H1 (cell line): ENCODE measurements at regions not wholly inside any gene's neighbourhood (a gene's known extent, or its start where the extent isn't known, plus 50 kb on each side); places are given as distances from the start of the nearest gene placed in this dataset.

Experiments used
- CTCF ChIA-PET: fragments of 300-600 bp; sonication (Branson Sonifier 250); formaldehyde crosslinking; loops from one replicate; lab custom pipeline; 2021; ENCODE audit not compliant: partially characterized antibody; lab: Charles Lee
- POLR2A ChIA-PET: fragments of 300-600 bp; sonication (Branson Sonifier 250); formaldehyde crosslinking; loops from one replicate; lab custom pipeline; 2021; ENCODE audit warnings: inconsistent platforms; ENCODE audit not compliant: partially characterized antibody; lab: Charles Lee
- DNase-seq, 2 experiments: peaks; one replicate each; pipeline versions ENCODE4 v3.0.0 to v3.0.0-alpha.2; 2010 to 2022; ENCODE audit warnings: low spot score in 2 of 2, low read depth in 1 of 2, mixed read lengths in 1 of 2
- FAIRE-seq: peaks from 2 replicates; lab custom pipeline; 2011; peaks lifted over from hg19 to GRCh38; lab: Jason Lieb, UNC
- H2AFZ ChIP-seq: 2 replicates; pipeline ENCODE4 v1.8.1; 2012; ENCODE audit warnings: low read length, inconsistent platforms
- H2AK5ac ChIP-seq: 2 replicates; pipeline ENCODE4 v1.6.1; 2013; ENCODE audit warnings: low read depth, low read length
- H2BK120ac ChIP-seq: replicated peaks from 2 replicates; pipeline ENCODE3; 2013; ENCODE audit warnings: low read depth, low read length, inconsistent platforms
- H2BK12ac ChIP-seq: 2 replicates; pipeline ENCODE4 v1.6.1; 2013; ENCODE audit warnings: low read depth, low read length
- H2BK15ac ChIP-seq: 2 replicates; pipeline ENCODE4 v1.6.1; 2013; ENCODE audit warnings: low read length
- H2BK20ac ChIP-seq: 2 replicates; pipeline ENCODE4 v1.6.1; 2013; ENCODE audit warnings: low read length
- H2BK5ac ChIP-seq: 2 replicates; pipeline ENCODE4 v1.6.1; 2013; ENCODE audit warnings: low read depth, low read length
- H3K14ac ChIP-seq: 2 replicates; pipeline ENCODE4 v1.6.1; 2013; ENCODE audit warnings: inconsistent platforms; ENCODE audit not compliant: insufficient read length
- H3K18ac ChIP-seq: 2 replicates; pipeline ENCODE4 v1.6.1; 2013; ENCODE audit warnings: low read length; ENCODE audit errors: extremely low read depth
- H3K23ac ChIP-seq: 2 replicates; pipeline ENCODE4 v1.6.1; 2013; ENCODE audit warnings: inconsistent platforms; ENCODE audit not compliant: insufficient read length
- H3K23me2 ChIP-seq: 2 replicates; pipeline ENCODE4 v1.6.1; 2013; ENCODE audit warnings: low read depth, low read length
- H3K27ac ChIP-seq: 2 replicates; pipeline ENCODE4 v1.6.1; 2011; ENCODE audit warnings: low read depth, low read length, inconsistent platforms
- H3K27me3 ChIP-seq, 4 experiments: replicated peaks in 1 of 4; 1 replicate in 1 of 4; 2 replicates in 3 of 4; pipeline versions ENCODE4 v1.6.1 to v1.8.1; 2011 to 2013; ENCODE audit warnings: low read length in 3 of 4, mild to moderate bottlenecking in 3 of 4, inconsistent platforms in 2 of 4, mixed read lengths in 2 of 4, moderate library complexity in 1 of 4; ENCODE audit not compliant: control insufficient read depth in 3 of 4, insufficient read depth in 3 of 4; ENCODE audit errors: extremely low read depth in 1 of 4
- H3K36me3 ChIP-seq, 4 experiments: 2 replicates each; pipeline versions ENCODE4 v1.6.1 to v1.8.1; 2011 to 2013; ENCODE audit warnings: mild to moderate bottlenecking in 4 of 4, low read length in 3 of 4, moderate library complexity in 2 of 4, control low read depth in 1 of 4, inconsistent platforms in 1 of 4; ENCODE audit not compliant: insufficient read depth in 4 of 4, control insufficient read depth in 2 of 4
- H3K4ac ChIP-seq: replicated peaks from 2 replicates; pipeline ENCODE3; 2013; ENCODE audit warnings: low read length, low read depth, mixed read lengths, inconsistent platforms; ENCODE audit not compliant: insufficient read length
- H3K4me1 ChIP-seq, 4 experiments: replicated peaks in 1 of 4; 1 replicate in 1 of 4; 2 replicates in 3 of 4; pipeline versions ENCODE4 v1.6.1 to v1.8.1; 2011 to 2013; ENCODE audit warnings: low read length in 3 of 4, inconsistent platforms in 2 of 4, mixed read lengths in 1 of 4; ENCODE audit not compliant: insufficient read depth in 4 of 4, control insufficient read depth in 3 of 4
- H3K4me2 ChIP-seq, 2 experiments: 2 replicates each; pipeline versions ENCODE4 v1.6.1 to v1.8.1; 2011 to 2013; ENCODE audit warnings: low read depth in 2 of 2, low read length in 2 of 2, control low read depth in 1 of 2, inconsistent platforms in 1 of 2, mild to moderate bottlenecking in 1 of 2; ENCODE audit not compliant: insufficient read depth in 1 of 2
- H3K4me3 ChIP-seq, 4 experiments: fragments of 200-600, 300-600 bp in 1 of 4; sonication (generic), shearing (Covaris generic), sonication (Bioruptor Twin) in 1 of 4; 2 replicates each; pipeline versions ENCODE4 v1.5.1 to v1.8.1; 2011 to 2016; ENCODE audit warnings: low read length in 4 of 4, low read depth in 3 of 4, control low read depth in 2 of 4, inconsistent platforms in 2 of 4, mild to moderate bottlenecking in 2 of 4, mixed read lengths in 1 of 4, moderate library complexity in 1 of 4; ENCODE audit not compliant: insufficient read depth in 2 of 4; ENCODE audit errors: extremely low read depth in 1 of 4
- H3K56ac ChIP-seq: replicated peaks from 2 replicates; pipeline ENCODE3; 2013; ENCODE audit warnings: low read depth, mild to moderate bottlenecking, mixed read lengths, low read length, inconsistent platforms; ENCODE audit not compliant: insufficient read length
- H3K79me1 ChIP-seq: 2 replicates; pipeline ENCODE4 v1.6.1; 2013; ENCODE audit warnings: low read depth, low read length, control low read depth
- H3K79me2 ChIP-seq, 2 experiments: 2 replicates each; pipeline versions ENCODE4 v1.6.1 to v1.8.1; 2012 to 2013; ENCODE audit warnings: low read length in 2 of 2, mild to moderate bottlenecking in 2 of 2, inconsistent platforms in 1 of 2; ENCODE audit not compliant: insufficient read depth in 2 of 2, control insufficient read depth in 1 of 2
- H3K9ac ChIP-seq, 4 experiments: replicated peaks in 1 of 4; 1 replicate in 1 of 4; 2 replicates in 3 of 4; pipeline versions ENCODE4 v1.6.1 to v1.8.1; 2011 to 2013; ENCODE audit warnings: low read depth in 3 of 4, low read length in 3 of 4, control low read depth in 2 of 4, mild to moderate bottlenecking in 2 of 4, moderate library complexity in 2 of 4, inconsistent platforms in 1 of 4; ENCODE audit errors: extremely low read depth in 1 of 4
- H3K9me3 ChIP-seq, 2 experiments: 2 replicates each; pipeline versions ENCODE4 v1.6.1 to v1.8.1; 2012 to 2013; ENCODE audit warnings: mild to moderate bottlenecking in 2 of 2, moderate library complexity in 2 of 2, control low read depth in 1 of 2, inconsistent platforms in 1 of 2, low read depth in 1 of 2, low read length in 1 of 2, mixed read lengths in 1 of 2; ENCODE audit not compliant: insufficient read depth in 2 of 2
- H4K20me1 ChIP-seq, 2 experiments: replicated peaks in 1 of 2; 2 replicates each; pipeline versions ENCODE3 to v1.8.1; 2011 to 2013; ENCODE audit warnings: inconsistent platforms in 2 of 2, low read length in 2 of 2, mild to moderate bottlenecking in 1 of 2; ENCODE audit not compliant: insufficient read depth in 2 of 2, control insufficient read depth in 1 of 2
- H4K5ac ChIP-seq: 2 replicates; pipeline ENCODE4 v1.6.1; 2013; ENCODE audit warnings: low read length, low read depth, mixed read lengths, inconsistent platforms; ENCODE audit not compliant: insufficient read length
- H4K8ac ChIP-seq: 2 replicates; pipeline ENCODE4 v1.8.0; 2013; ENCODE audit warnings: mild to moderate bottlenecking, moderate library complexity, low read length, inconsistent platforms; ENCODE audit not compliant: insufficient read depth; ENCODE audit errors: extremely low read depth
- H4K91ac ChIP-seq: replicated peaks from 2 replicates; pipeline ENCODE3; 2013; ENCODE audit warnings: low read length, mixed read lengths, inconsistent platforms; ENCODE audit not compliant: insufficient read length
- ASH2L ChIP-seq: fragments of 200-600, 300-600 bp; sonication (generic); IDR thresholded peaks from one replicate; pipeline ENCODE4 v1.7.1; 2017; ENCODE audit warnings: low read length
- CBX5 ChIP-seq: fragments of 300-800, 300-1000 bp; sonication (generic); IDR thresholded peaks from 2 replicates; pipeline ENCODE4 v1.7.1; 2016; ENCODE audit warnings: antibody characterized with exemption, low read length, low read depth
- CBX8 ChIP-seq: fragments of 300-800, 300-1000 bp; sonication (generic); IDR thresholded peaks from 2 replicates; pipeline ENCODE4 v1.7.1; 2016; ENCODE audit warnings: low read depth, low read length, borderline replicate concordance
- NRF1 ChIP-seq: IDR thresholded peaks from 2 replicates; pipeline ENCODE4 v1.6.1; 2011; ENCODE audit warnings: mild to moderate bottlenecking, low read depth, low read length, improper control_type of control experiment
- POLR2A ChIP-seq, 2 experiments: IDR thresholded peaks; 1 replicate in 1 of 2; 2 replicates in 1 of 2; pipeline ENCODE4 v1.6.1; 2011; ENCODE audit warnings: low read depth in 2 of 2, low read length in 2 of 2, mild to moderate bottlenecking in 2 of 2; ENCODE audit errors: control extremely low read depth in 1 of 2
- POLR2AphosphoS5 ChIP-seq: IDR thresholded peaks from 2 replicates; pipeline ENCODE4 v1.6.1; 2011; ENCODE audit warnings: low read depth, low read length
- RNF2 ChIP-seq: fragments of 200-900, 300-1000 bp; sonication (generic); IDR thresholded peaks from 2 replicates; pipeline ENCODE4 v1.7.1; 2016; ENCODE audit warnings: borderline replicate concordance, low read depth, mild to moderate bottlenecking, antibody characterized with exemption, low read length; ENCODE audit not compliant: poor library complexity, severe bottlenecking; ENCODE audit errors: missing control alignments
- RXRA ChIP-seq: IDR thresholded peaks from 2 replicates; pipeline ENCODE4 v1.6.1; 2011; ENCODE audit warnings: low read depth, mild to moderate bottlenecking, low read length, moderate library complexity; ENCODE audit not compliant: insufficient read depth
- SRF ChIP-seq: IDR thresholded peaks from 2 replicates; pipeline ENCODE4 v1.6.1; 2011; ENCODE audit warnings: mild to moderate bottlenecking, low read depth, low read length, moderate library complexity
- YY1 ChIP-seq: IDR thresholded peaks from 2 replicates; pipeline ENCODE4 v1.6.1; 2011; ENCODE audit warnings: low read depth, mild to moderate bottlenecking, low read length
- WGBS, 2 experiments: shearing (Covaris generic) in 1 of 2; methylation state at CpG; one replicate each; pipeline versions ENCODE4 v1.1.6 to v1.1.7; 2013 to 2015; ENCODE audit warnings: low lambda C conversion rate in 2 of 2, mixed read lengths in 2 of 2, inconsistent platforms in 1 of 2, low coverage in 1 of 2, missing lambda C conversion rate in 1 of 2; ENCODE audit not compliant: insufficient replicate concordance in 2 of 2, insufficient coverage in 1 of 2, insufficient read length in 1 of 2; ENCODE audit errors: extremely low coverage in 1 of 2, missing lambda C conversion rate in 1 of 2; 5-methylcytosine and 5-hydroxymethylcytosine counted together
- TF ChIP-seq, protein P1 (sequence below): IDR thresholded peaks from 2 replicates; pipeline ENCODE4 v1.6.1; 2012; ENCODE audit warnings: inconsistent platforms

DNA sequence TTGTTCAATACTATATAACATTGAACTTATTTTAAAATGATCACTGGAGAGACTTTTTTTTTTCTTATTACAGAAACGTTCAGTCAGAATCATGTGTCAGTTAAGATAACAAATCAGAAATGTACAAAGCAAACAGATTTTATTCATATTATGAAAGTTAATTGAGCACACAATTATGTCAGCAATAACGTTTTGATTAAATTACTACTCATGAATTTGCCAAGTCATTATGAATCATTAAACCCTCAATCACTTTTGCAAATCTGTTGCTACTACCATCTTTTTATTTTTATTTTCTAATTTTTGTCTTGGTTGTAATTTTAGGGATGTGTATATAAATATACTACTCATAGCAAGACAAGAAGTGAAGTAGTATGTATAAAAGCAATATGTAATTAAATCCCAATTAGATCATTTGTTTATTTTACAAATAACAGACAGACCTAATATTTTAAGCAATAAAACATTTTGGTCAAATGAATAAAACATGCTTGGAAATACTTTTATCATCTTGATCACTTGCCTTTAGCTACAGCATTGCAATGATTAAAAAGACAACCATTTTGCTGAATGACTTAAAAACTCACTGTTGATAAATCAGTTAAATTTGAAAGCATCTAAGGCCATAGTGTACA is 893.4 kb upstream of the MIR17HG start:
- Histone ChIP-seq H2BK15ac (no peak overlapping the region), H3K4me2 (no peak overlapping the region), H3K14ac (no peak overlapping the region), H3K27ac (no peak overlapping the region), H3K27me3 (no peaks in the 10 kb centered on the region), H3K56ac (no peak overlapping the region), H3K18ac (no peak overlapping the region), H3K79me2 (no peaks in the 10 kb centered on the region), H4K20me1 (no peaks in the 10 kb centered on the region), H3K36me3 (no peaks in the 10 kb centered on the region), H3K4me3 (no peak overlapping the region), H2AK5ac (no peak overlapping the region), H3K4me1 (no peaks in the 10 kb centered on the region), H3K9ac (no peak overlapping the region), H4K5ac (no peak overlapping the region), H3K4ac (no peak overlapping the region), H3K79me1 (no peaks in the 10 kb centered on the region), H2BK12ac (no peak overlapping the region), H3K23me2 (no peaks in the 10 kb centered on the region), H2BK120ac (no peak overlapping the region), H3K23ac (no peak overlapping the region), H2BK20ac (no peak overlapping the region), H4K8ac (no peak overlapping the region), H3K9me3 (no peaks in the 10 kb centered on the region), H2BK5ac (no peak overlapping the region), H2AFZ (no peak overlapping the region), H4K91ac (no peak overlapping the region)
- FAIRE-seq (no peak), DNase-seq (no peak)
- CTCF ChIA-PET: no interaction called here
- POLR2A ChIA-PET: no interaction called here
- WGBS, 2 experiments: 81% methylated on average over 2 of the region's 2 CpGs; no CpG with 5 or more reads in 1 of the 2 experiments
- TF ChIP-seq NRF1 (no peak), SRF (no peak), CBX5 (no peak), RNF2 (no peak), CBX8 (no peak), RXRA (no peak), POLR2AphosphoS5 (no peak), ASH2L (no peak), YY1 (no peak), POLR2A (IDR thresholded peaks at IDR 0.05; ENCODE audit: control extremely low read depth in 1 of 2, low read depth in 2 of 2, low read length in 2 of 2) (no peak)
- TF ChIP-seq, protein P1, sequence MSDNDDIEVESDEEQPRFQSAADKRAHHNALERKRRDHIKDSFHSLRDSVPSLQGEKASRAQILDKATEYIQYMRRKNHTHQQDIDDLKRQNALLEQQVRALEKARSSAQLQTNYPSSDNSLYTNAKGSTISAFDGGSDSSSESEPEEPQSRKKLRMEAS: no peak
